ENCODE measurements at regions not wholly inside any gene's neighbourhood (a gene's known extent, or its start where the extent isn't known, plus 50 kb on each side); places are given as distances from the start of the nearest gene placed in this dataset.

GRCh38 chrX:39760930-39761329 is 336.8 kb downstream of the BCOR start:
- 91% methylated on average over 3 of the region's 3 CpGs for WGBS
- Histone ChIP-seq H3K27me3 (ENCODE audit: control insufficient read depth in 4 of 4, insufficient read depth in 4 of 4, low read length in 3 of 4) (no peaks in the 10 kb centered on the region), H3K9me3 (ENCODE audit: control insufficient read depth in 4 of 4, low read length in 3 of 4) (no peaks in the 10 kb centered on the region), H3K36me3 (ENCODE audit: control insufficient read depth in 4 of 4, insufficient read depth in 3 of 4, low read depth in 1 of 4, low read length in 3 of 4) (no peaks in the 10 kb centered on the region), H3K4me1 (ENCODE audit: control insufficient read depth in 4 of 4, insufficient read depth in 4 of 4, low read length in 3 of 4) (peaks cover 4 to 20% (median 9%) of the 10 kb centered on the region in 4 donors), H3K27ac (ENCODE audit: low read depth in 1 of 2, low read length in 2 of 2) (no peak overlapping the region), H3K9ac (ENCODE audit: low read depth in 1 of 2, low read length in 2 of 2) (no peak overlapping the region), H3K4me3 (ENCODE audit: low read depth in 1 of 3, low read length in 3 of 3) (no peak overlapping the region)
- no peak for TF ChIP-seq TAF1 (conservative IDR thresholded peaks at IDR 0.05)
- no peak for TF ChIP-seq MAX (IDR thresholded peaks at IDR 0.05)
- TF ChIP-seq NR2F2 (IDR thresholded peaks at IDR 0.05) = no peak
- no peak for TF ChIP-seq FOXA1 (IDR thresholded peaks at IDR 0.05)
- no peak for TF ChIP-seq HNF4A (conservative IDR thresholded peaks at IDR 0.05)
- no peak for TF ChIP-seq YY1 (IDR thresholded peaks at IDR 0.05)
- TF ChIP-seq, protein P1, sequence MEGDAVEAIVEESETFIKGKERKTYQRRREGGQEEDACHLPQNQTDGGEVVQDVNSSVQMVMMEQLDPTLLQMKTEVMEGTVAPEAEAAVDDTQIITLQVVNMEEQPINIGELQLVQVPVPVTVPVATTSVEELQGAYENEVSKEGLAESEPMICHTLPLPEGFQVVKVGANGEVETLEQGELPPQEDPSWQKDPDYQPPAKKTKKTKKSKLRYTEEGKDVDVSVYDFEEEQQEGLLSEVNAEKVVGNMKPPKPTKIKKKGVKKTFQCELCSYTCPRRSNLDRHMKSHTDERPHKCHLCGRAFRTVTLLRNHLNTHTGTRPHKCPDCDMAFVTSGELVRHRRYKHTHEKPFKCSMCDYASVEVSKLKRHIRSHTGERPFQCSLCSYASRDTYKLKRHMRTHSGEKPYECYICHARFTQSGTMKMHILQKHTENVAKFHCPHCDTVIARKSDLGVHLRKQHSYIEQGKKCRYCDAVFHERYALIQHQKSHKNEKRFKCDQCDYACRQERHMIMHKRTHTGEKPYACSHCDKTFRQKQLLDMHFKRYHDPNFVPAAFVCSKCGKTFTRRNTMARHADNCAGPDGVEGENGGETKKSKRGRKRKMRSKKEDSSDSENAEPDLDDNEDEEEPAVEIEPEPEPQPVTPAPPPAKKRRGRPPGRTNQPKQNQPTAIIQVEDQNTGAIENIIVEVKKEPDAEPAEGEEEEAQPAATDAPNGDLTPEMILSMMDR (IDR thresholded peaks at IDR 0.05; ENCODE audit: low read depth, low read length, missing input control) = no peak
- no peak for TF ChIP-seq RXRA (IDR thresholded peaks at IDR 0.05)
- no peak for TF ChIP-seq EGR1 (IDR thresholded peaks at IDR 0.05; ENCODE audit: low read depth in 2 of 2)
- TF ChIP-seq, protein P2, sequence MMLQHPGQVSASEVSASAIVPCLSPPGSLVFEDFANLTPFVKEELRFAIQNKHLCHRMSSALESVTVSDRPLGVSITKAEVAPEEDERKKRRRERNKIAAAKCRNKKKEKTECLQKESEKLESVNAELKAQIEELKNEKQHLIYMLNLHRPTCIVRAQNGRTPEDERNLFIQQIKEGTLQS (IDR thresholded peaks at IDR 0.05) = no peak
- TF ChIP-seq HNF4G (IDR thresholded peaks at IDR 0.05) = no peak
- TF ChIP-seq REST (IDR thresholded peaks at IDR 0.05) = no peak
- TF ChIP-seq JUND (IDR thresholded peaks at IDR 0.05) = no peak
- TF ChIP-seq GABPA (IDR thresholded peaks at IDR 0.05 in 1 of 2, conservative IDR thresholded peaks at IDR 0.05 in 1 of 2) = no peak
- TF ChIP-seq FOXA2 (IDR thresholded peaks at IDR 0.05) = no peak
- no peak for TF ChIP-seq ZBTB33 (IDR thresholded peaks at IDR 0.05)
- no peak for TF ChIP-seq SP1 (IDR thresholded peaks at IDR 0.05)
- TF ChIP-seq RAD21 (IDR thresholded peaks at IDR 0.05) = no peak
- DNase-seq (ENCODE audit: low spot score) = no peak
